GM21529 (cell line): ENCODE measurements at regions not wholly inside any gene's neighbourhood (a gene's known extent, or its start where the extent isn't known, plus 50 kb on each side); places are given as distances from the start of the nearest gene placed in this dataset.
"Not testable (repeated sequence)": the region's sequence is repeated elsewhere in the genome, so short reads cannot be mapped to it uniquely, and the experiment has no call there.

Experiments used
- ATAC-seq: cut with Tn5 transposase; IDR thresholded peaks from one replicate; pipeline ENCODE4 v1.9.1; 2021; ENCODE audit not compliant: unreplicated experiment

GRCh38 chr10:100637785-100638184 lies 102.0 kb downstream of the HIF1AN start:
- ATAC-seq = no peak

- ATAC-seq = not testable (repeated sequence)
Measured at GRCh38 chr10:100638969-100639368, 103.2 kb downstream of the HIF1AN start.

GRCh38 chr10:100642295-100642994 lies 102.9 kb upstream of the PAX2 start:
- no peak for ATAC-seq

- no peak for ATAC-seq
Measured at GRCh38 chr10:100645091-100645490, 100.3 kb upstream of the PAX2 start.

- ATAC-seq = no peak
Measured at GRCh38 chr10:100645613-100646392, 99.6 kb upstream of the PAX2 start.

GRCh38 chr10:100647928-100648327 lies 97.5 kb upstream of the PAX2 start:
- ATAC-seq = no peak

- no peak for ATAC-seq
Measured at GRCh38 chr10:100650693-100651092, 94.7 kb upstream of the PAX2 start.

GRCh38 chr10:100651099-100651498 lies 94.3 kb upstream of the PAX2 start:
- ATAC-seq = not testable (repeated sequence)

GRCh38 chr10:100651916-100652315 lies 93.5 kb upstream of the PAX2 start:
- no peak for ATAC-seq

- no peak for ATAC-seq
Measured at GRCh38 chr10:100652406-100653135, 92.8 kb upstream of the PAX2 start.

GRCh38 chr10:100653238-100653956 lies 92.0 kb upstream of the PAX2 start:
- ATAC-seq = no peak

- ATAC-seq = no peak
Measured at GRCh38 chr10:100653957-100654781, 91.2 kb upstream of the PAX2 start.

- ATAC-seq = no peak
Measured at GRCh38 chr10:100654782-100655325, 90.5 kb upstream of the PAX2 start.

- ATAC-seq = no peak
Measured at GRCh38 chr10:100655326-100655759, 90.0 kb upstream of the PAX2 start.

GRCh38 chr10:100655760-100656421 lies 89.5 kb upstream of the PAX2 start:
- no peak for ATAC-seq

GRCh38 chr10:100656454-100656853 lies 88.9 kb upstream of the PAX2 start:
- ATAC-seq = no peak

- ATAC-seq = no peak
Measured at GRCh38 chr10:100658269-100658668, 87.1 kb upstream of the PAX2 start.

- ATAC-seq = no peak
Measured at GRCh38 chr10:100659361-100660098, 85.9 kb upstream of the PAX2 start.

GRCh38 chr10:100660365-100660764 lies 85.0 kb upstream of the PAX2 start:
- no peak for ATAC-seq
